Thoracic aorta (tissue), 2 donors: ENCODE measurements at regions not wholly inside any gene's neighbourhood (a gene's known extent, or its start where the extent isn't known, plus 50 kb on each side); places are given as distances from the start of the nearest gene placed in this dataset.

Source experiments
- ATAC-seq: fragments of 150-250 bp; one replicate; pipeline ENCODE4 v1.8.0; 2017; ENCODE audit warnings: low read depth; ENCODE audit not compliant: insufficient number of reproducible peaks, low FRiP score
- DNase-seq: peaks from one replicate; pipeline ENCODE4 v3.0.0-alpha.2; 2020; ENCODE audit warnings: low spot score
- H3K27ac ChIP-seq, 2 donors: fragments of 200-600 bp; sonication (generic); 1 replicate in 1 of 2; 2 replicates in 1 of 2; pipeline ENCODE4 v1.5.1; 2016; ENCODE audit warnings: mild to moderate bottlenecking in 2 of 2, moderate library complexity in 2 of 2
- H3K27me3 ChIP-seq: fragments of 200-600 bp; sonication (generic); replicated peaks from 2 replicates; pipeline ENCODE4 v1.6.0; 2016; ENCODE audit warnings: mild to moderate bottlenecking; ENCODE audit not compliant: insufficient read depth
- H3K36me3 ChIP-seq: fragments of 200-600 bp; sonication (generic); one replicate; pipeline ENCODE4 v1.5.1; 2016
- H3K4me1 ChIP-seq, 2 donors: fragments of 200-600 bp; sonication (generic); 1 replicate in 1 of 2; 2 replicates in 1 of 2; pipeline versions ENCODE4 v1.5.1 to v1.6.0; 2016; ENCODE audit warnings: low read depth in 2 of 2, mild to moderate bottlenecking in 1 of 2; ENCODE audit not compliant: control insufficient read depth in 1 of 2
- H3K4me3 ChIP-seq: fragments of 200-600 bp; sonication (generic); 2 replicates; pipeline ENCODE4 v1.5.1; 2016; ENCODE audit warnings: mild to moderate bottlenecking
- H3K9me3 ChIP-seq: fragments of 200-600 bp; sonication (generic); 2 replicates; pipeline ENCODE4 v1.5.1; 2016
- CTCF ChIP-seq: fragments of 200-600 bp; sonication (generic); IDR thresholded peaks from one replicate; pipeline ENCODE4 v1.5.1; 2019; ENCODE audit warnings: antibody characterized with exemption

DNA sequence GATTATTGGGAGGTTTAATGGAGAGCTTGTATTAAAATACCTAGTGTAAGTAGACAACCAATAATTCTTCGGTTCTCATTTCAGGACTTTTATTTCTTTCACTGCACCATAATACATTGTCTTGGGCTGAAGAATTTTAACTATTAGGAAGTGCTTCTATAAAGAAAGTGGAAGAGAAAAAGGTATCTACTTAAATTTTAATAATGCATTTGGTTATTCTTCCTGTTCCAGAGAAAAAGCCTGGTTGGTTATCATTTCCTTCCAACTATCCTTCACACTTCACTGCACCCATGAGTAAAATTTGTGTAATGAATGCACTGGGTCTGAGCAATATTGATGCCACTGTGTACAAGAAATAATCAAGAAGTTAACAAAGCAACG, 629.0 kb upstream of the DPP6 start:
- no peaks in the 10 kb centered on the region for H3K36me3 ChIP-seq
- H3K4me3 ChIP-seq: no peak overlapping the region
- H3K27ac ChIP-seq: no peak overlapping the region
- no peaks in the 10 kb centered on the region for H3K27me3 ChIP-seq
- no peaks in the 10 kb centered on the region for H3K9me3 ChIP-seq
- ATAC-seq: no peak
- no peak for TF ChIP-seq CTCF
- DNase-seq: no peak
- no peaks in the 10 kb centered on the region for H3K4me1 ChIP-seq

GRCh38 chr7:153430931-153431330, 621.3 kb upstream of the DPP6 start:
- DNase-seq: no peak

DNA sequence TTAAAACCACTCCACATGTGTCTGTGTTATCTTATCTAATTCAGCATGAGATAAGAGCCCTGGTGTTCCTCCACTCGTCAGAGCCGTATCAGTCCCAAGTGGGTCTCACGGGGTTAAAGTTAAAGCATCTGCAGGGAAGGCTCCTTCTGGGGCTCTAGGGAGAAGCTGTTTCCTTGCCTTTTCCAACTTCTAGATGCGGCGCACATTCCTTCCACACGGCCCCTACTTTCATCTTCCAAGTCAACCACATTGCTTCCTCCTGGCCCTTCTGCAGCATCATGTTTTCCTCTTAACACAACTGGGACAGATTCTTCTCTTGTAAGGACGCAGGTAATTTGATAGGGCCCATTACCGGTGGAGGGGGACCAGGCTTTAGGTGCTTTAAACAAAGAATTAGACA, 620.1 kb upstream of the DPP6 start:
- Histone ChIP-seq H3K4me3 (no peak overlapping the region), H3K9me3 (no peaks in the 10 kb centered on the region), H3K27me3 (no peaks in the 10 kb centered on the region), H3K27ac (no peak overlapping the region), H3K4me1 (no peaks in the 10 kb centered on the region), H3K36me3 (no peaks in the 10 kb centered on the region)
- DNase-seq: no peak
- no peak for TF ChIP-seq CTCF
- ATAC-seq: no peak

More at GRCh38 chr7:153430931-153431330, 621.3 kb upstream of the DPP6 start:
- Histone ChIP-seq H3K4me1 (no peaks in the 10 kb centered on the region), H3K4me3 (no peak overlapping the region), H3K27ac (no peak overlapping the region), H3K36me3 (no peaks in the 10 kb centered on the region), H3K27me3 (no peaks in the 10 kb centered on the region), H3K9me3 (no peaks in the 10 kb centered on the region)
- ATAC-seq: no peak
- TF ChIP-seq CTCF: no peak

DNA sequence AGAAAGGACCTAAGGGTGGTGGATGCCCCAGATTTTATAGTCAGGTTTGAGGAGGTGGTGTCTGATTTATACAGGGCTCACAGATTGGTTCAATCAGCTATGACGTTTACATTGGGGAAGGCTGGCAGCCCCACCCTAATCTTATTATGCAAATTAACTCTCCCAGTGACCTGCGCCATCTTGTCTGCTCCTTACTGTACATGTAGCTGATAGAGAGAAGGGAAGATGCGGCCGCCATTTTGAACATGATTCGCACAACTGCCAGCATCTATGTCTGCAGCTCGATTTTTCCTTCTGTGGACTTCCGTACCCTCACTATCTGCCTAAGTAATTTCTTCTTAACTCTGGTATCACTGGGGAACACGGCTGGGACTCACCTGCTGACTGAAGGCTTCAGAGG, 619.0 kb upstream of the DPP6 start:
- no peak overlapping the region for H3K4me3 ChIP-seq
- no peaks in the 10 kb centered on the region for H3K36me3 ChIP-seq
- H3K9me3 ChIP-seq: no peaks in the 10 kb centered on the region
- DNase-seq: no peak
- no peaks in the 10 kb centered on the region for H3K27me3 ChIP-seq
- no peak overlapping the region for H3K27ac ChIP-seq
- TF ChIP-seq CTCF: no peak
- no peaks in the 10 kb centered on the region for H3K4me1 ChIP-seq
- no peak for ATAC-seq

DNA sequence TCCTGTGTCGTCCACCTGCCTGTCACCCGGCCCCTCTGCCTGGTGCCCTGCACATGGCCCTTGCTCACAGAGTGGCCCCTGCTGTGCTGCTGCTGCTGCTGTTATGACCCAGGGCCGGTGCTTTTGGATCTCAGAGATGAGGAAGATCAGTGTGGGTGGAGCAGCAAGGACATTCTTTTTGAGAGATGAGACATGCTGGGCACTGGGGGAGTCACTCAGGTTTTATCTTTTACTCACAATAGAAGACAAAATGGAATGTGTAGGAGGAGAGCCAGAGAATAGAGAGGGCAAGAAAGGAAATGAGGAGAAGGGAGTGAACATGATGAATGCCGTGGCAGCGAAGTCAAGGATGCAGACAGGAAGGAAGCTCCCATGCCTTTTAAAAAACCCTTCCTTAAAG, 611.5 kb upstream of the DPP6 start:
- no peak for DNase-seq
- no peaks in the 10 kb centered on the region for H3K9me3 ChIP-seq
- TF ChIP-seq CTCF: no peak
- no peaks in the 10 kb centered on the region for H3K27me3 ChIP-seq
- H3K27ac ChIP-seq: no peak overlapping the region
- ATAC-seq: no peak
- no peaks in the 10 kb centered on the region for H3K4me1 ChIP-seq
- no peaks in the 10 kb centered on the region for H3K36me3 ChIP-seq
- no peak overlapping the region for H3K4me3 ChIP-seq
